ENCODE measurements at regions not wholly inside any gene's neighbourhood (a gene's known extent, or its start where the extent isn't known, plus 50 kb on each side); places are given as distances from the start of the nearest gene placed in this dataset.

DNA sequence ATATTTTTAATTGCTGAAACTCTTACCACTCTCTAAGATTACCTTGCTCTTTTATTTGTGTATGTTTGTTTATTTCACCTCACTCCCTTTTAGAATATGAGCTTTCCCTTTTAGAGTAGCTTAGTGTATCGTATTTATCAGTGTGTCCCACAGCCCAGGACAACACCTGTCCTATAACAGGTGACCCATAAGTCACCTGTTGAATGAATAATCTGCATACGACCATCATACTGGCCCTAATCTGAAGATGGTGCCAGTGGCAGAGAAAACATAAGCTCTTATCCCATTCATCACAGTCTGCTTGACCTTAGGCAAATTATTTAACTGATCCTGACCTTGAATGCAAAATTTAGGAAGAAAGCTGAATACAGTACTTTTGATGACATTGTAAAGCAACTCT lies 254.6 kb upstream of the NR2F2 start:
- TF ChIP-seq, protein P1, sequence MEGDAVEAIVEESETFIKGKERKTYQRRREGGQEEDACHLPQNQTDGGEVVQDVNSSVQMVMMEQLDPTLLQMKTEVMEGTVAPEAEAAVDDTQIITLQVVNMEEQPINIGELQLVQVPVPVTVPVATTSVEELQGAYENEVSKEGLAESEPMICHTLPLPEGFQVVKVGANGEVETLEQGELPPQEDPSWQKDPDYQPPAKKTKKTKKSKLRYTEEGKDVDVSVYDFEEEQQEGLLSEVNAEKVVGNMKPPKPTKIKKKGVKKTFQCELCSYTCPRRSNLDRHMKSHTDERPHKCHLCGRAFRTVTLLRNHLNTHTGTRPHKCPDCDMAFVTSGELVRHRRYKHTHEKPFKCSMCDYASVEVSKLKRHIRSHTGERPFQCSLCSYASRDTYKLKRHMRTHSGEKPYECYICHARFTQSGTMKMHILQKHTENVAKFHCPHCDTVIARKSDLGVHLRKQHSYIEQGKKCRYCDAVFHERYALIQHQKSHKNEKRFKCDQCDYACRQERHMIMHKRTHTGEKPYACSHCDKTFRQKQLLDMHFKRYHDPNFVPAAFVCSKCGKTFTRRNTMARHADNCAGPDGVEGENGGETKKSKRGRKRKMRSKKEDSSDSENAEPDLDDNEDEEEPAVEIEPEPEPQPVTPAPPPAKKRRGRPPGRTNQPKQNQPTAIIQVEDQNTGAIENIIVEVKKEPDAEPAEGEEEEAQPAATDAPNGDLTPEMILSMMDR (IDR thresholded peaks at IDR 0.05; ENCODE audit: insufficient read depth, low read length) = no peak
- TF ChIP-seq POLR2AphosphoS5 (IDR thresholded peaks at IDR 0.05; ENCODE audit: low read depth) = no peak
